MM.1S (cell line): ENCODE measurements at regions not wholly inside any gene's neighbourhood (a gene's known extent, or its start where the extent isn't known, plus 50 kb on each side); places are given as distances from the start of the nearest gene placed in this dataset.

ENCODE experiments used
- DNase-seq: peaks from one replicate; pipeline ENCODE4 v3.0.0-alpha.2; 2015
- H2AFZ ChIP-seq: fragments of 300-600 bp; sonication (generic); 2 replicates; pipeline ENCODE4 v1.6.0; 2016; ENCODE audit warnings: antibody characterized with exemption, low read length
- H3F3A ChIP-seq: fragments of 300-600 bp; sonication (generic); 2 replicates; pipeline ENCODE4 v1.6.1; 2016; ENCODE audit warnings: mild to moderate bottlenecking, antibody characterized with exemption, low read length, moderate library complexity, mixed read lengths; ENCODE audit not compliant: insufficient read depth
- H3K27ac ChIP-seq: fragments of 300-600 bp; sonication (generic); 2 replicates; pipeline ENCODE4 v1.5.1; 2016; ENCODE audit warnings: mild to moderate bottlenecking, low read length
- H3K27me3 ChIP-seq: fragments of 300-600 bp; sonication (generic); replicated peaks from 2 replicates; pipeline ENCODE4 v1.6.0; 2016; ENCODE audit warnings: low read length; ENCODE audit not compliant: insufficient read depth
- H3K36me3 ChIP-seq: fragments of 300-600 bp; sonication (generic); replicated peaks from 2 replicates; pipeline ENCODE4 v1.6.1; 2016; ENCODE audit warnings: mild to moderate bottlenecking, low read length, mixed read lengths; ENCODE audit not compliant: insufficient read depth
- H3K4me1 ChIP-seq: fragments of 300-600 bp; sonication (generic); 2 replicates; pipeline ENCODE4 v1.6.1; 2016; ENCODE audit warnings: low read length, mixed read lengths
- H3K4me2 ChIP-seq: fragments of 300-600 bp; sonication (generic); 2 replicates; pipeline ENCODE4 v1.6.0; 2016; ENCODE audit warnings: low read depth, low read length
- H3K4me3 ChIP-seq: fragments of 300-600 bp; sonication (generic); 2 replicates; pipeline ENCODE4 v1.5.1; 2016; ENCODE audit warnings: low read length, mixed read lengths
- H3K79me2 ChIP-seq: fragments of 300-600 bp; sonication (generic); 2 replicates; pipeline ENCODE4 v1.6.1; 2016; ENCODE audit warnings: mixed run types, low read length, mixed read lengths
- H3K9ac ChIP-seq: fragments of 300-600 bp; sonication (generic); 2 replicates; pipeline ENCODE4 v1.6.1; 2016; ENCODE audit warnings: low read length, mixed read lengths
- H3K9me2 ChIP-seq: fragments of 300-600 bp; sonication (generic); replicated peaks from 2 replicates; pipeline ENCODE4 v1.6.1; 2016; ENCODE audit warnings: mild to moderate bottlenecking, low read length, mixed read lengths; ENCODE audit not compliant: insufficient read depth
- H3K9me3 ChIP-seq: fragments of 300-600 bp; sonication (generic); replicated peaks from 2 replicates; pipeline ENCODE4 v1.6.1; 2016; ENCODE audit warnings: mild to moderate bottlenecking, low read length, mixed read lengths; ENCODE audit not compliant: insufficient read depth
- H4K20me1 ChIP-seq: fragments of 300-600 bp; sonication (generic); 2 replicates; pipeline ENCODE4 v1.6.1; 2016; ENCODE audit warnings: mild to moderate bottlenecking, low read length, moderate library complexity, mixed read lengths; ENCODE audit not compliant: insufficient read depth
- CTCF ChIP-seq: fragments of 300-600 bp; sonication (generic); IDR thresholded peaks from 2 replicates; pipeline ENCODE4 v1.5.1; 2016; ENCODE audit warnings: antibody characterized with exemption, low read length, mixed read lengths
- EZH2 ChIP-seq: fragments of 300-600 bp; sonication (generic); optimal IDR thresholded peaks from 2 replicates; pipeline ENCODE3; 2017; ENCODE audit warnings: low read depth, mild to moderate bottlenecking, antibody characterized with exemption, low read length, mixed read lengths
- EZH2phosphoT487 ChIP-seq: fragments of 300-600 bp; sonication (generic); IDR thresholded peaks from 2 replicates; pipeline ENCODE4 v1.6.1; 2018; ENCODE audit warnings: antibody characterized with exemption, low read length

GRCh38 chrX:2584251-2585157 is 83.7 kb upstream of the DHRSX start:
- Histone ChIP-seq H4K20me1 (no peaks in the 10 kb centered on the region), H3K27ac (no peak overlapping the region), H3K27me3 (no peaks in the 10 kb centered on the region), H3K9me3 (no peaks in the 10 kb centered on the region), H3K36me3 (no peaks in the 10 kb centered on the region), H3K4me3 (no peak overlapping the region), H2AFZ (no peak overlapping the region), H3F3A (no peaks in the 10 kb centered on the region), H3K79me2 (no peaks in the 10 kb centered on the region), H3K9me2 (no peaks in the 10 kb centered on the region), H3K4me2 (no peak overlapping the region), H3K4me1 (no peaks in the 10 kb centered on the region), H3K9ac (no peak overlapping the region)
- DNase-seq = no peak
- no peak for TF ChIP-seq CTCF
- TF ChIP-seq EZH2phosphoT487 = no peak
- no peak for TF ChIP-seq EZH2

GRCh38 chrX:2583194-2584162 is 82.7 kb upstream of the DHRSX start:
- Histone ChIP-seq H3K9me3 (no peaks in the 10 kb centered on the region), H3K27me3 (no peaks in the 10 kb centered on the region), H3K27ac (no peak overlapping the region), H3K79me2 (no peaks in the 10 kb centered on the region), H3F3A (no peaks in the 10 kb centered on the region), H2AFZ (no peak overlapping the region), H3K4me2 (no peak overlapping the region), H3K4me3 (no peak overlapping the region), H3K9me2 (no peaks in the 10 kb centered on the region), H3K36me3 (no peaks in the 10 kb centered on the region), H4K20me1 (no peaks in the 10 kb centered on the region), H3K9ac (no peak overlapping the region), H3K4me1 (no peaks in the 10 kb centered on the region)
- TF ChIP-seq EZH2phosphoT487 = no peak
- DNase-seq = no peak

GRCh38 chrX:2582667-2583066 is 81.9 kb upstream of the DHRSX start:
- H3K4me2 ChIP-seq = no peak overlapping the region
- no peaks in the 10 kb centered on the region for H3K9me3 ChIP-seq
- H4K20me1 ChIP-seq = no peaks in the 10 kb centered on the region
- no peak overlapping the region for H3K27ac ChIP-seq
- H3K27me3 ChIP-seq = no peaks in the 10 kb centered on the region
- DNase-seq = no peak
- TF ChIP-seq CTCF (no peak), EZH2 (no peak), EZH2phosphoT487 (no peak)
- no peaks in the 10 kb centered on the region for H3K36me3 ChIP-seq
- no peak overlapping the region for H2AFZ ChIP-seq
- H3K4me1 ChIP-seq = 0 out of 2 replicates have a peak, but pooled peaks cover under 1% of the 10 kb centered on the region
- no peaks in the 10 kb centered on the region for H3K79me2 ChIP-seq
- no peaks in the 10 kb centered on the region for H3K9me2 ChIP-seq
- H3K4me3 ChIP-seq = no peak overlapping the region
- H3F3A ChIP-seq = no peaks in the 10 kb centered on the region
- H3K9ac ChIP-seq = no peak overlapping the region
